ENCODE measurements at regions not wholly inside any gene's neighbourhood (a gene's known extent, or its start where the extent isn't known, plus 50 kb on each side); places are given as distances from the start of the nearest gene placed in this dataset.

- Histone ChIP-seq H3K27ac (ENCODE audit: low read length) (no peak overlapping the region), H3K4me1 (ENCODE audit: control insufficient read depth, insufficient read depth, low read length) (no peaks in the 10 kb centered on the region), H3K4me3 (ENCODE audit: low read length) (no peak overlapping the region), H3K27me3 (ENCODE audit: control insufficient read depth, insufficient read depth, low read length) (no peaks in the 10 kb centered on the region), H3K9me3 (ENCODE audit: control insufficient read depth, low read depth, low read length) (no peaks in the 10 kb centered on the region), H3K36me3 (ENCODE audit: control insufficient read depth, insufficient read depth, low read length) (no peaks in the 10 kb centered on the region)
- WGBS (ENCODE audit: insufficient coverage, low lambda C conversion rate), result no CpG with 5 or more reads among the region's 2 CpGs
- DNase-seq, result no peak
These were observed 376.8 kb upstream of the PHF14 start for GRCh38 chr7:10596827-10597226.

- H3K4me1 ChIP-seq (ENCODE audit: control insufficient read depth, insufficient read depth, low read length), result no peaks in the 10 kb centered on the region
- H3K27ac ChIP-seq (ENCODE audit: low read length), result no peak overlapping the region
- no peak for DNase-seq
- no peaks in the 10 kb centered on the region for H3K27me3 ChIP-seq (ENCODE audit: control insufficient read depth, insufficient read depth, low read length)
- no peaks in the 10 kb centered on the region for H3K9me3 ChIP-seq (ENCODE audit: control insufficient read depth, low read depth, low read length)
- no peaks in the 10 kb centered on the region for H3K36me3 ChIP-seq (ENCODE audit: control insufficient read depth, insufficient read depth, low read length)
- no peak overlapping the region for H3K4me3 ChIP-seq (ENCODE audit: low read length)
These were observed 369.5 kb upstream of the PHF14 start for GRCh38 chr7:10604128-10604527.

GRCh38 chr7:10612950-10613349, 360.7 kb upstream of the PHF14 start:
- H3K27ac ChIP-seq (ENCODE audit: low read length), result no peak overlapping the region
- no peaks in the 10 kb centered on the region for H3K27me3 ChIP-seq (ENCODE audit: control insufficient read depth, insufficient read depth, low read length)
- DNase-seq, result no peak
- no peaks in the 10 kb centered on the region for H3K36me3 ChIP-seq (ENCODE audit: control insufficient read depth, insufficient read depth, low read length)
- H3K4me1 ChIP-seq (ENCODE audit: control insufficient read depth, insufficient read depth, low read length), result no peaks in the 10 kb centered on the region
- no peaks in the 10 kb centered on the region for H3K9me3 ChIP-seq (ENCODE audit: control insufficient read depth, low read depth, low read length)
- H3K4me3 ChIP-seq (ENCODE audit: low read length), result no peak overlapping the region

GRCh38 chr7:10618953-10619352, 354.7 kb upstream of the PHF14 start:
- Histone ChIP-seq H3K9me3 (ENCODE audit: control insufficient read depth, low read depth, low read length) (no peaks in the 10 kb centered on the region), H3K27ac (ENCODE audit: low read length) (no peak overlapping the region), H3K36me3 (ENCODE audit: control insufficient read depth, insufficient read depth, low read length) (no peaks in the 10 kb centered on the region), H3K27me3 (ENCODE audit: control insufficient read depth, insufficient read depth, low read length) (no peaks in the 10 kb centered on the region), H3K4me1 (ENCODE audit: control insufficient read depth, insufficient read depth, low read length) (no peaks in the 10 kb centered on the region), H3K4me3 (ENCODE audit: low read length) (no peak overlapping the region)
- WGBS (ENCODE audit: insufficient coverage, low lambda C conversion rate), result 60% methylated on average over 1 of the region's 3 CpGs
- no peak for DNase-seq

GRCh38 chr7:10632712-10633111, 341.0 kb upstream of the PHF14 start:
- 60% methylated on average over 1 of the region's 1 CpG for WGBS (ENCODE audit: insufficient coverage, low lambda C conversion rate)
- no peaks in the 10 kb centered on the region for H3K27me3 ChIP-seq (ENCODE audit: control insufficient read depth, insufficient read depth, low read length)
- no peaks in the 10 kb centered on the region for H3K36me3 ChIP-seq (ENCODE audit: control insufficient read depth, insufficient read depth, low read length)
- no peak overlapping the region for H3K4me3 ChIP-seq (ENCODE audit: low read length)
- no peak overlapping the region for H3K27ac ChIP-seq (ENCODE audit: low read length)
- no peak for DNase-seq
- H3K4me1 ChIP-seq (ENCODE audit: control insufficient read depth, insufficient read depth, low read length), result no peaks in the 10 kb centered on the region
- H3K9me3 ChIP-seq (ENCODE audit: control insufficient read depth, low read depth, low read length), result no peaks in the 10 kb centered on the region

- H3K27ac ChIP-seq (ENCODE audit: low read length), result no peak overlapping the region
- no peak overlapping the region for H3K4me3 ChIP-seq (ENCODE audit: low read length)
- 58% methylated on average over 2 of the region's 2 CpGs for WGBS (ENCODE audit: insufficient coverage, low lambda C conversion rate)
- no peaks in the 10 kb centered on the region for H3K36me3 ChIP-seq (ENCODE audit: control insufficient read depth, insufficient read depth, low read length)
- no peak for DNase-seq
- H3K4me1 ChIP-seq (ENCODE audit: control insufficient read depth, insufficient read depth, low read length), result no peaks in the 10 kb centered on the region
- H3K9me3 ChIP-seq (ENCODE audit: control insufficient read depth, low read depth, low read length), result no peaks in the 10 kb centered on the region
- no peaks in the 10 kb centered on the region for H3K27me3 ChIP-seq (ENCODE audit: control insufficient read depth, insufficient read depth, low read length)
These were observed 339.4 kb upstream of the PHF14 start for GRCh38 chr7:10634239-10634638.

- no CpG with 5 or more reads among the region's 3 CpGs for WGBS (ENCODE audit: insufficient coverage, low lambda C conversion rate)
- DNase-seq, result no peak
- no peak overlapping the region for H3K4me3 ChIP-seq (ENCODE audit: low read length)
- no peaks in the 10 kb centered on the region for H3K4me1 ChIP-seq (ENCODE audit: control insufficient read depth, insufficient read depth, low read length)
- no peaks in the 10 kb centered on the region for H3K9me3 ChIP-seq (ENCODE audit: control insufficient read depth, low read depth, low read length)
- H3K27me3 ChIP-seq (ENCODE audit: control insufficient read depth, insufficient read depth, low read length), result no peaks in the 10 kb centered on the region
- no peak overlapping the region for H3K27ac ChIP-seq (ENCODE audit: low read length)
- H3K36me3 ChIP-seq (ENCODE audit: control insufficient read depth, insufficient read depth, low read length), result no peaks in the 10 kb centered on the region
These were observed 335.7 kb upstream of the PHF14 start for GRCh38 chr7:10637991-10638390.

GRCh38 chr7:10643545-10643944, 330.1 kb upstream of the PHF14 start:
- no peak overlapping the region for H3K27ac ChIP-seq (ENCODE audit: low read length)
- no peaks in the 10 kb centered on the region for H3K27me3 ChIP-seq (ENCODE audit: control insufficient read depth, insufficient read depth, low read length)
- H3K4me3 ChIP-seq (ENCODE audit: low read length), result no peak overlapping the region
- no peaks in the 10 kb centered on the region for H3K9me3 ChIP-seq (ENCODE audit: control insufficient read depth, low read depth, low read length)
- no peaks in the 10 kb centered on the region for H3K4me1 ChIP-seq (ENCODE audit: control insufficient read depth, insufficient read depth, low read length)
- no peaks in the 10 kb centered on the region for H3K36me3 ChIP-seq (ENCODE audit: control insufficient read depth, insufficient read depth, low read length)
- no peak for DNase-seq
- 94% methylated on average over 2 of the region's 2 CpGs for WGBS (ENCODE audit: insufficient coverage, low lambda C conversion rate)

GRCh38 chr7:10644849-10645248, 328.8 kb upstream of the PHF14 start:
- no peak for DNase-seq
- 71% methylated on average over 3 of the region's 3 CpGs for WGBS (ENCODE audit: insufficient coverage, low lambda C conversion rate)
- no peak overlapping the region for H3K4me3 ChIP-seq (ENCODE audit: low read length)

GRCh38 chr7:10646194-10646593, 327.5 kb upstream of the PHF14 start:
- H3K4me1 ChIP-seq (ENCODE audit: control insufficient read depth, insufficient read depth, low read length), result no peaks in the 10 kb centered on the region
- H3K27me3 ChIP-seq (ENCODE audit: control insufficient read depth, insufficient read depth, low read length), result no peaks in the 10 kb centered on the region
- no peak overlapping the region for H3K4me3 ChIP-seq (ENCODE audit: low read length)
- H3K36me3 ChIP-seq (ENCODE audit: control insufficient read depth, insufficient read depth, low read length), result no peaks in the 10 kb centered on the region
- DNase-seq, result no peak
- 87% methylated on average over 3 of the region's 5 CpGs for WGBS (ENCODE audit: insufficient coverage, low lambda C conversion rate)
- H3K27ac ChIP-seq (ENCODE audit: low read length), result no peak overlapping the region
- H3K9me3 ChIP-seq (ENCODE audit: control insufficient read depth, low read depth, low read length), result no peaks in the 10 kb centered on the region

More at GRCh38 chr7:10644849-10645248, 328.8 kb upstream of the PHF14 start:
- Histone ChIP-seq H3K36me3 (ENCODE audit: control insufficient read depth, insufficient read depth, low read length) (no peaks in the 10 kb centered on the region), H3K27me3 (ENCODE audit: control insufficient read depth, insufficient read depth, low read length) (no peaks in the 10 kb centered on the region), H3K27ac (ENCODE audit: low read length) (no peak overlapping the region), H3K4me1 (ENCODE audit: control insufficient read depth, insufficient read depth, low read length) (no peaks in the 10 kb centered on the region), H3K9me3 (ENCODE audit: control insufficient read depth, low read depth, low read length) (no peaks in the 10 kb centered on the region)

- H3K4me3 ChIP-seq (ENCODE audit: low read length), result no peak overlapping the region
- no peak overlapping the region for H3K27ac ChIP-seq (ENCODE audit: low read length)
- no peaks in the 10 kb centered on the region for H3K9me3 ChIP-seq (ENCODE audit: control insufficient read depth, low read depth, low read length)
- H3K36me3 ChIP-seq (ENCODE audit: control insufficient read depth, insufficient read depth, low read length), result no peaks in the 10 kb centered on the region
- no peaks in the 10 kb centered on the region for H3K27me3 ChIP-seq (ENCODE audit: control insufficient read depth, insufficient read depth, low read length)
- 100% methylated on average over 1 of the region's 5 CpGs for WGBS (ENCODE audit: insufficient coverage, low lambda C conversion rate)
- no peaks in the 10 kb centered on the region for H3K4me1 ChIP-seq (ENCODE audit: control insufficient read depth, insufficient read depth, low read length)
- DNase-seq, result no peak
These were observed 325.4 kb upstream of the PHF14 start for GRCh38 chr7:10648289-10648688.

Measured in large intestine (tissue), 3 donors.